ENCODE measurements at regions not wholly inside any gene's neighbourhood (a gene's known extent, or its start where the extent isn't known, plus 50 kb on each side); places are given as distances from the start of the nearest gene placed in this dataset.
"Not testable (repeated sequence)": the region's sequence is repeated elsewhere in the genome, so short reads cannot be mapped to it uniquely, and the experiment has no call there.

DNA sequence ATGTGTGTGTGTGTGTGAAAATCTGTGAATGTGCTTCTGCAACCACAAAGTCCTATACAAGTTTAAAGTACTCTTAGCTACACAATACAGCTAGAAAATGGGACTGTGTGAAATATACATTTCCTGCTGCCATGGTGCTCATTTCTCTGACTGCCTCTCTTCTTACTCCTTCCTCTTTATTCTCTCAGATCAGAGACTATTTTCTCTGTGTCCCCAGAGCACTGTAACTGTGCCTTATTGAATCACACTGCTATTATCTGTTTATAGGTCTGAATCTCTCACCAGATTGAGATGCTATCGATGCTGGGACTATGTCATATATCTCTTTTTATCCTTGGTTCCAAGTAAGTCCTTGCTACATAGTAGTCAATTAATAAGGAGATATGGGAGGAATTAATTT lies 217.9 kb upstream of the SLCO3A1 start:
- Histone ChIP-seq H3K9me2 (replicated peaks; ENCODE audit: insufficient read depth, low read length) (no peaks in the 10 kb centered on the region), H3K9me3 (ENCODE audit: low read length) (no peaks in the 10 kb centered on the region), H3K4me2 (ENCODE audit: low read depth, low read length, poor library complexity, severe bottlenecking) (no peak overlapping the region), H3K27me3 (ENCODE audit: low read length) (0 out of 2 replicates have a peak, but pooled peaks cover 5% of the 10 kb centered on the region), H2AFZ (ENCODE audit: low read length) (no peak overlapping the region), H3K36me3 (ENCODE audit: insufficient read depth, low read length) (no peaks in the 10 kb centered on the region), H3K79me2 (ENCODE audit: low read length) (no peaks in the 10 kb centered on the region), H3K27ac (ENCODE audit: low read length) (no peak overlapping the region), H4K20me1 (ENCODE audit: insufficient read depth, low read depth, low read length) (no peaks in the 10 kb centered on the region), H3K9ac (ENCODE audit: low read length) (no peak overlapping the region), H3K4me1 (ENCODE audit: low read length) (no peaks in the 10 kb centered on the region), H3K4me3 (ENCODE audit: low read length) (no peak overlapping the region)
- DNase-seq = no peak

DNA sequence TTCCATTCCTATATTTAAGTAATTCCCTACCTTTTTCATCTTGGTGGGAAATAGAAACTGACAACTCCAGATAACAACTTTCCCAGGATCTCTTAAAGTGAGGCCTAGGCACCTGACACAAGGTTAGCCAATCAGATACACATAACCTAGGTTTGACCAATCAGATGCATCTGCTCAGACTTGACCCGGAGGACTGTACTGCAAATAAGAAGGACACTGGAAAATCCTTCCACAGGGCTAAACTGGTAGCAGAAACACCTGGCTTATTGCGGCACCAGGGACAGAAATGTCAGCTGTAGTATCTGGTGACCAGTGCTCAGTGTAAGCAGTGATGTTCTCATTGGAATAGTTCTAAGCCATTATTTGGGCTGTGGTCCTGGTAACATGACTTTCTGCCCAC lies 204.5 kb upstream of the SLCO3A1 start:
- Histone ChIP-seq H3K27me3 (ENCODE audit: low read length) (no peaks in the 10 kb centered on the region), H4K20me1 (ENCODE audit: insufficient read depth, low read depth, low read length) (no peaks in the 10 kb centered on the region), H3K9me3 (ENCODE audit: low read length) (no peaks in the 10 kb centered on the region), H3K27ac (ENCODE audit: low read length) (no peak overlapping the region), H3K9me2 (replicated peaks; ENCODE audit: insufficient read depth, low read length) (no peaks in the 10 kb centered on the region), H3K9ac (ENCODE audit: low read length) (no peak overlapping the region), H3K4me3 (ENCODE audit: low read length) (no peak overlapping the region), H3K4me1 (ENCODE audit: low read length) (no peaks in the 10 kb centered on the region), H2AFZ (ENCODE audit: low read length) (no peak overlapping the region), H3K79me2 (ENCODE audit: low read length) (no peaks in the 10 kb centered on the region), H3K4me2 (ENCODE audit: low read depth, low read length, poor library complexity, severe bottlenecking) (no peak overlapping the region), H3K36me3 (ENCODE audit: insufficient read depth, low read length) (no peaks in the 10 kb centered on the region)
- no peak for DNase-seq

DNA sequence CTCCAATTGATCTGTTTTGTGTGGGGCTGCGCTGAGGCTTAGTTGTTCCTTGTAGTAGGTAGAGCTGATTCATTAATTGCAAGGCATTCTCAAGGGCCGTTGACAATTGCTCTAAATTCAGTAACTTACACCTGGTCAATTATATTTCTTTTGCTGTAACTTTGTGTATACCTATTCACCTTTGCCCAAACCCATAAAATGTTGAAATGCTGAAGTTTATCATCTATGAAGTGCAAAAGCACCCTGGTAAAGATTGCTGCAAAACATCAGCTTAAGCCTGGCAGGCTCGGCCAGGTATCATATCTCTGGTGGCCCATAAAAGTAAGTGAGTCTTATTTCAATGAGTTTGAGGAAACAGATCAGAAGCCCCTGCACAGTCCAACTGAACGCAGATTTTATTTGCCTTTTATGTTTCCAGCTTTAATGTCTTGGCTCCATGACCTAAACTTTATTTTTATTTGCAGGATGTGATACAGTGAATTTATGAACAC lies 203.6 kb upstream of the SLCO3A1 start:
- Histone ChIP-seq H3K4me1 (ENCODE audit: low read length) (no peaks in the 10 kb centered on the region), H3K9me2 (replicated peaks; ENCODE audit: insufficient read depth, low read length) (no peaks in the 10 kb centered on the region), H3K79me2 (ENCODE audit: low read length) (no peaks in the 10 kb centered on the region), H3K4me3 (ENCODE audit: low read length) (no peak overlapping the region), H3K27ac (ENCODE audit: low read length) (no peak overlapping the region), H3K27me3 (ENCODE audit: low read length) (no peaks in the 10 kb centered on the region), H3K9ac (ENCODE audit: low read length) (no peak overlapping the region), H3K36me3 (ENCODE audit: insufficient read depth, low read length) (no peaks in the 10 kb centered on the region), H2AFZ (ENCODE audit: low read length) (no peak overlapping the region), H4K20me1 (ENCODE audit: insufficient read depth, low read depth, low read length) (no peaks in the 10 kb centered on the region), H3K9me3 (ENCODE audit: low read length) (no peaks in the 10 kb centered on the region), H3K4me2 (ENCODE audit: low read depth, low read length, poor library complexity, severe bottlenecking) (no peak overlapping the region)
- DNase-seq = no peak

DNA sequence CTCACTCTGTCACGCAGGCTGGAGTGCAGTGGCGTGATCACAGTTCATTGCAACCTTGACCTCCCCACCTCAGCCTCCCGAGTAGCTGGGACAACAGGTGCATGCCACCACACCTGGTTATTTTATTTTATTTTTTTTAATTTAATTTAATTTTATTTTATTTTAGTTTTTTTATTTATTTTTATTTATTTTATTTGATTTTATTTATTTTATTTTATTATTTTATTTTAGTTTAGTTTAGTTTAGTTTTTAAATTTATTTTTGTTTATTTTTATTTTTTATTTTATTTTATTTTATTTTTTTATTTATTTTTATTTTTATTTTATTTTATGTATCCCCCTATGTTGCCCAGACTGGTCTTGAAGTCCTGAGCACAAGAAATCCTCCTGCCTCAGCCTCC lies 202.3 kb upstream of the SLCO3A1 start:
- Histone ChIP-seq H3K9ac (ENCODE audit: low read length) (no peak overlapping the region), H4K20me1 (ENCODE audit: insufficient read depth, low read depth, low read length) (no peaks in the 10 kb centered on the region), H3K9me2 (replicated peaks; ENCODE audit: insufficient read depth, low read length) (no peaks in the 10 kb centered on the region), H3K27ac (ENCODE audit: low read length) (no peak overlapping the region), H3K4me3 (ENCODE audit: low read length) (no peak overlapping the region), H3K36me3 (ENCODE audit: insufficient read depth, low read length) (no peaks in the 10 kb centered on the region), H3K4me1 (ENCODE audit: low read length) (no peaks in the 10 kb centered on the region), H2AFZ (ENCODE audit: low read length) (no peak overlapping the region), H3K4me2 (ENCODE audit: low read depth, low read length, poor library complexity, severe bottlenecking) (no peak overlapping the region), H3K79me2 (ENCODE audit: low read length) (no peaks in the 10 kb centered on the region), H3K9me3 (ENCODE audit: low read length) (no peaks in the 10 kb centered on the region), H3K27me3 (ENCODE audit: low read length) (no peaks in the 10 kb centered on the region)
- no peak for DNase-seq

DNA sequence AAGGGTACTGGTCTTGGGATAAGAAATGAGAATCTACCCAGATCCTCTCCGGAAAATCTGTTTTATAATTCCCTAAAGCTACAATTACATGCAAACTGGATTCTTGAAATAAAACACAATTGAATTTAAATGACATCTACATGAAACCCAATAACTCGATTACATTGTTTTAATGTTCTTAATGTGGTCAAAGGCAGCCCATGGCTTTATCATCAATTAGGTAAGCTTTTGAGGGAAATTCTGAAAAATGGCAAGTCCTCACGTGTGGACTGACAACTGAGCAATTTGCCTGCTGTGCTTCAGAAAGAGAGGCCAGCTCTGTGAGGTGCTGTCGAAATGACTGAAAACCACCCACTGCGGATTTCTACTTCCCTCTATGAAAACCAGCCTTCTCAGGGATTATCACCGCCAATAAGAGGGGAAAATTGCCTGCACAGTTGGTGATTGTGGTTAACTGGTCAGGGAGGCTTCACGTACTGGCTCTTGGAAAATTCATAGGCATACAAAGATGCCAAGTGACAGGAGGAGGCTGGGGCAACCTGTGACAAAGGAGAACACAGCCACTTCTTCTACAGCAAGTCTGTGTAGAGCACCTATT lies 200.8 kb upstream of the SLCO3A1 start:
- no peak overlapping the region for H3K9ac ChIP-seq (ENCODE audit: low read length)
- DNase-seq = no peak
- H3K4me3 ChIP-seq (ENCODE audit: low read length) = no peak overlapping the region
- H3K4me1 ChIP-seq (ENCODE audit: low read length) = no peaks in the 10 kb centered on the region
- H2AFZ ChIP-seq (ENCODE audit: low read length) = no peak overlapping the region
- H3K9me2 ChIP-seq (replicated peaks; ENCODE audit: insufficient read depth, low read length) = no peaks in the 10 kb centered on the region
- no peaks in the 10 kb centered on the region for H3K27me3 ChIP-seq (ENCODE audit: low read length)
- no peak overlapping the region for H3K4me2 ChIP-seq (ENCODE audit: low read depth, low read length, poor library complexity, severe bottlenecking)
- H3K36me3 ChIP-seq (ENCODE audit: insufficient read depth, low read length) = no peaks in the 10 kb centered on the region
- no peaks in the 10 kb centered on the region for H3K9me3 ChIP-seq (ENCODE audit: low read length)
- no peaks in the 10 kb centered on the region for H4K20me1 ChIP-seq (ENCODE audit: insufficient read depth, low read depth, low read length)
- H3K27ac ChIP-seq (ENCODE audit: low read length) = no peak overlapping the region
- no peaks in the 10 kb centered on the region for H3K79me2 ChIP-seq (ENCODE audit: low read length)

DNA sequence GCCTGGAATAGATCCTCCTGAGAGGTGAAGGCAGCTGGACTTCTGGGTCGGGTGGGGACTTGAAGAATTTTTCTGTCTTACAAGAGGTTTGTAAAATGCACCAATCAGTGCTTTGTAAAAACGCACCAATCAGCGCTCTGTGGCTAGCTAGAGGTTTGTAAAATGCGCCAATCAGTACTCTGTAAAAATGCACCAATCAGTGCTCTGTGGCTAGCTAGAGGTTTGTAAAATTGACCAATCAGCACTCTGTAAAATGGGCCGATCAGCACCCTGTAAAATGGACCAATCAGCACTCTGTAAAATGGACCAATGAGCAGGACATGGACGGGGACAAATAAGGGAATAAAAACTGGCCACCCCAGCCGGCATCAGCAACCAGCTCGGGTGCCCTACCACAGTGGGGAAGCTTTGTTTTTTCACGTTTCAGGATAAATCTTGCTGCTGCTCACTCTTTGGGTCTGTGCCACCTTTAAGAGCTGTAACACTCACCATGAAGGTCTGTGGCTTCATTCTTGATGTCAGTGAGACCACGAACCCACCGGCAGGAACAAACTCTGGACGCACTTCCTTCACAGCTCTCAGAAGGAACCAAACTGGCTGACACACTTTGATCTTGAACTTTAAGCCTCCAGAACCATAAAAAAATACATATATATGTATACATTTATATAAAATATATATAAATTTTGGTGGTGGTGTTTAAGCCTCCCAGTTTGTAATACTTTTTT lies 197.8 kb upstream of the SLCO3A1 start:
- H3K9ac ChIP-seq (ENCODE audit: low read length); DNase-seq: not testable (repeated sequence)

DNA sequence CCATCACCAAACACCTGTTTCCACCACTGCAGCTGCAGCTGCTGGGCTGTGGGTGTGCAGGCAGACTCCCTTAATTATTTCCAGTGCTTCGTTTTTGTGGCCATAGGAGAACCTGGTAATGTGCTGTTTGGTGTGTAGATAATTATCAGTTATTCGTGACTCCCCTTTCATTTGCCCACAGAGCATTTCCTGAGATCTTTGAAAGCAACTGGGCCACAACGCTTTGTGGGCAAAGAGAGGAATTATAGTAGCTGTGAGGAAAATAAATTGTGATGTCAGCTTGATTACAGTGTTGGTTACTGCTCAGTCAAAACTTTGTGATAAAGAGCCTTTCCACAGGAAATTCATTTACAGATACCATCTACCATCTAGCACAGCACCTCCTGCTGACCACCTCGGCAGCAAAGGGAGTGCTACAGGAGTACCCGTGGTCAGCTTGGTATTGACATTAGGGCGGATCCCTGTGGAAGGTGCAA lies 193.3 kb upstream of the SLCO3A1 start:
- no peak overlapping the region for H3K9ac ChIP-seq (ENCODE audit: low read length)
- H3K4me2 ChIP-seq (ENCODE audit: low read depth, low read length, poor library complexity, severe bottlenecking) = no peak overlapping the region
- H3K79me2 ChIP-seq (ENCODE audit: low read length) = no peaks in the 10 kb centered on the region
- no peak overlapping the region for H3K4me3 ChIP-seq (ENCODE audit: low read length)
- H3K27ac ChIP-seq (ENCODE audit: low read length) = no peak overlapping the region
- H3K36me3 ChIP-seq (ENCODE audit: insufficient read depth, low read length) = no peaks in the 10 kb centered on the region
- no peak overlapping the region for H2AFZ ChIP-seq (ENCODE audit: low read length)
- H3K9me2 ChIP-seq (replicated peaks; ENCODE audit: insufficient read depth, low read length) = no peaks in the 10 kb centered on the region
- H3K27me3 ChIP-seq (ENCODE audit: low read length) = no peaks in the 10 kb centered on the region
- no peak for DNase-seq
- no peaks in the 10 kb centered on the region for H4K20me1 ChIP-seq (ENCODE audit: insufficient read depth, low read depth, low read length)
- no peaks in the 10 kb centered on the region for H3K4me1 ChIP-seq (ENCODE audit: low read length)
- H3K9me3 ChIP-seq (ENCODE audit: low read length) = no peaks in the 10 kb centered on the region

More for the DNA sequence above, 197.8 kb upstream of the SLCO3A1 start:
- not testable (repeated sequence) for H3K27me3 ChIP-seq (ENCODE audit: low read length); H4K20me1 ChIP-seq (ENCODE audit: insufficient read depth, low read depth, low read length); H3K4me1 ChIP-seq (ENCODE audit: low read length); H3K36me3 ChIP-seq (ENCODE audit: insufficient read depth, low read length); H3K9me2 ChIP-seq (replicated peaks; ENCODE audit: insufficient read depth, low read length); H3K79me2 ChIP-seq (ENCODE audit: low read length); H3K4me2 ChIP-seq (ENCODE audit: low read depth, low read length, poor library complexity, severe bottlenecking); H3K9me3 ChIP-seq (ENCODE audit: low read length); H3K27ac ChIP-seq (ENCODE audit: low read length); H3K4me3 ChIP-seq (ENCODE audit: low read length); H2AFZ ChIP-seq (ENCODE audit: low read length)

DNA sequence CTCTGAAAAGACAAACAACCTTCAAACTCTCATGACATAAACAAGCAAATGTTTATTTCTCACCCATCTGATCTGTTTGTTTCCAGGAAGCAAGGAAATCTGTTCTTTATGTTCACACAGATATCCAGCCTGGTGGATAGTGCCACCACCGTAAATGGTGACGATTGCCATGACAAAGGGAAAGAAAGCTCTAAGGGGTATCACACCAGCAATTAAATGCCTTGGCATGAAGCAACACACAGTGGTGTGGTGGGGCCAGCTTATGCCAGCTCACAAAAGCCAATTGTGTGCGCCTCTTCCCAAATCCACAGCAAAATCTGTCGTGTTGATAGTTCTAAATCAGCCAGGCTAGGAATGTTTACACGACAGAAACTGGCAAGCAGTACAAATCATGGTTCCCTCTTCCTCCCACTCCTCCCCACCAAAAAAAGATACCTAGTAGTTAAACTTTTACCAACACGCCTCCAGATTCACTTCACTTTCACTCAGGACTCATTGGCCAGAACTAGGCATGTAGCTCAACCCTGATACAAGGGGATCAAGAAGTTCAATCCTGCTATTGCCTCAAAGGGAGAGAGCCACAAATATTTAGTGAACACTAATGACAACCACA lies 189.2 kb upstream of the SLCO3A1 start:
- H3K27me3 ChIP-seq (ENCODE audit: low read length) = 0 out of 2 replicates have a peak, but pooled peaks cover 6% of the 10 kb centered on the region
- H3K36me3 ChIP-seq (ENCODE audit: insufficient read depth, low read length) = no peaks in the 10 kb centered on the region
- H3K27ac ChIP-seq (ENCODE audit: low read length) = no peak overlapping the region
- H3K4me1 ChIP-seq (ENCODE audit: low read length) = no peaks in the 10 kb centered on the region
- no peak overlapping the region for H3K4me3 ChIP-seq (ENCODE audit: low read length)
- no peak overlapping the region for H2AFZ ChIP-seq (ENCODE audit: low read length)
- no peaks in the 10 kb centered on the region for H4K20me1 ChIP-seq (ENCODE audit: insufficient read depth, low read depth, low read length)
- H3K9me3 ChIP-seq (ENCODE audit: low read length) = no peaks in the 10 kb centered on the region
- no peaks in the 10 kb centered on the region for H3K9me2 ChIP-seq (replicated peaks; ENCODE audit: insufficient read depth, low read length)
- DNase-seq = no peak
- H3K9ac ChIP-seq (ENCODE audit: low read length) = no peak overlapping the region
- no peaks in the 10 kb centered on the region for H3K79me2 ChIP-seq (ENCODE audit: low read length)
- H3K4me2 ChIP-seq (ENCODE audit: low read depth, low read length, poor library complexity, severe bottlenecking) = no peak overlapping the region

Measured in Karpas-422 (cell line).